ENCODE measurements at regions not wholly inside any gene's neighbourhood (a gene's known extent, or its start where the extent isn't known, plus 50 kb on each side); places are given as distances from the start of the nearest gene placed in this dataset.

GRCh38 chr6:87908978-87909811 is 138.4 kb upstream of the SPACA1 start:
- no peak for DNase-seq (ENCODE audit: low read depth)

- no peak for DNase-seq (ENCODE audit: low read depth)
Observed at GRCh38 chr6:87907521-87907920, 140.1 kb upstream of the SPACA1 start.

GRCh38 chr6:87905101-87905641 is 142.5 kb upstream of the SPACA1 start:
- no peak for DNase-seq (ENCODE audit: low read depth)

- no peak for DNase-seq (ENCODE audit: low read depth)
Observed at GRCh38 chr6:87904011-87904410, 143.6 kb upstream of the SPACA1 start.

GRCh38 chr6:87903323-87903722 is 144.3 kb upstream of the SPACA1 start:
- no peak for DNase-seq (ENCODE audit: low read depth)

GRCh38 chr6:87902383-87902782 is 145.3 kb upstream of the SPACA1 start:
- no peak for DNase-seq (ENCODE audit: low read depth)

GRCh38 chr6:87901613-87902012 is 146.0 kb upstream of the SPACA1 start:
- DNase-seq (ENCODE audit: low read depth) = no peak

GRCh38 chr6:87900160-87900698 is 147.4 kb upstream of the SPACA1 start:
- no peak for DNase-seq (ENCODE audit: low read depth)

- no peak for DNase-seq (ENCODE audit: low read depth)
Observed at GRCh38 chr6:87899499-87900147, 148.0 kb upstream of the SPACA1 start.

- no peak for DNase-seq (ENCODE audit: low read depth)
Observed at GRCh38 chr6:87897663-87898062, 150.0 kb upstream of the SPACA1 start.

GRCh38 chr6:87897013-87897412 is 150.6 kb upstream of the SPACA1 start:
- no peak for DNase-seq (ENCODE audit: low read depth)

- DNase-seq (ENCODE audit: low read depth) = no peak
Observed at GRCh38 chr6:87887266-87887665, 160.4 kb upstream of the SPACA1 start.

- DNase-seq (ENCODE audit: low read depth) = no peak
Observed at GRCh38 chr6:87884203-87884602, 163.4 kb upstream of the SPACA1 start.

- no peak for DNase-seq (ENCODE audit: low read depth)
Observed at GRCh38 chr6:87881342-87881895, 166.2 kb upstream of the SPACA1 start.

GRCh38 chr6:87879132-87879861 is 168.3 kb upstream of the SPACA1 start:
- DNase-seq (ENCODE audit: low read depth) = no peak

GRCh38 chr6:87875781-87876180 is 171.9 kb upstream of the SPACA1 start:
- no peak for DNase-seq (ENCODE audit: low read depth)

GRCh38 chr6:87873556-87873955 is 171.5 kb upstream of the AKIRIN2 start:
- DNase-seq (ENCODE audit: low read depth) = no peak

- no peak for DNase-seq (ENCODE audit: low read depth)
Observed at GRCh38 chr6:87870556-87870955, 168.5 kb upstream of the AKIRIN2 start.

GRCh38 chr6:87869064-87869905 is 167.3 kb upstream of the AKIRIN2 start:
- DNase-seq (ENCODE audit: low read depth) = no peak

GRCh38 chr6:87860902-87861301 is 158.9 kb upstream of the AKIRIN2 start:
- no peak for DNase-seq (ENCODE audit: low read depth)

GRCh38 chr6:87858440-87858839 is 156.4 kb upstream of the AKIRIN2 start:
- no peak for DNase-seq (ENCODE audit: low read depth)

Data from stimulated activated CD8-positive, alpha-beta memory T cell treated with anti-CD3 and anti-CD28 coated beads, Interleukin-15, amount 100 ng/mL, for 1 hour (primary cell).